H1 (cell line): ENCODE measurements at regions not wholly inside any gene's neighbourhood (a gene's known extent, or its start where the extent isn't known, plus 50 kb on each side); places are given as distances from the start of the nearest gene placed in this dataset.

Source experiments
- CTCF ChIA-PET: fragments of 300-600 bp; sonication (Branson Sonifier 250); formaldehyde crosslinking; loops from one replicate; lab custom pipeline; 2021; ENCODE audit not compliant: partially characterized antibody; lab: Charles Lee
- POLR2A ChIA-PET: fragments of 300-600 bp; sonication (Branson Sonifier 250); formaldehyde crosslinking; loops from one replicate; lab custom pipeline; 2021; ENCODE audit warnings: inconsistent platforms; ENCODE audit not compliant: partially characterized antibody; lab: Charles Lee
- DNase-seq, 2 experiments: peaks; one replicate each; pipeline versions ENCODE4 v3.0.0 to v3.0.0-alpha.2; 2010 to 2022; ENCODE audit warnings: low spot score in 2 of 2, low read depth in 1 of 2, mixed read lengths in 1 of 2
- FAIRE-seq: peaks from 2 replicates; lab custom pipeline; 2011; peaks lifted over from hg19 to GRCh38; lab: Jason Lieb, UNC
- H2AFZ ChIP-seq: 2 replicates; pipeline ENCODE4 v1.8.1; 2012; ENCODE audit warnings: low read length, inconsistent platforms
- H2AK5ac ChIP-seq: 2 replicates; pipeline ENCODE4 v1.6.1; 2013; ENCODE audit warnings: low read depth, low read length
- H2BK120ac ChIP-seq: replicated peaks from 2 replicates; pipeline ENCODE3; 2013; ENCODE audit warnings: low read depth, low read length, inconsistent platforms
- H2BK12ac ChIP-seq: 2 replicates; pipeline ENCODE4 v1.6.1; 2013; ENCODE audit warnings: low read depth, low read length
- H2BK15ac ChIP-seq: 2 replicates; pipeline ENCODE4 v1.6.1; 2013; ENCODE audit warnings: low read length
- H2BK20ac ChIP-seq: 2 replicates; pipeline ENCODE4 v1.6.1; 2013; ENCODE audit warnings: low read length
- H2BK5ac ChIP-seq: 2 replicates; pipeline ENCODE4 v1.6.1; 2013; ENCODE audit warnings: low read depth, low read length
- H3K14ac ChIP-seq: 2 replicates; pipeline ENCODE4 v1.6.1; 2013; ENCODE audit warnings: inconsistent platforms; ENCODE audit not compliant: insufficient read length
- H3K18ac ChIP-seq: 2 replicates; pipeline ENCODE4 v1.6.1; 2013; ENCODE audit warnings: low read length; ENCODE audit errors: extremely low read depth
- H3K23ac ChIP-seq: 2 replicates; pipeline ENCODE4 v1.6.1; 2013; ENCODE audit warnings: inconsistent platforms; ENCODE audit not compliant: insufficient read length
- H3K23me2 ChIP-seq: 2 replicates; pipeline ENCODE4 v1.6.1; 2013; ENCODE audit warnings: low read depth, low read length
- H3K27ac ChIP-seq: 2 replicates; pipeline ENCODE4 v1.6.1; 2011; ENCODE audit warnings: low read depth, low read length, inconsistent platforms
- H3K27me3 ChIP-seq, 4 experiments: replicated peaks in 1 of 4; 1 replicate in 1 of 4; 2 replicates in 3 of 4; pipeline versions ENCODE4 v1.6.1 to v1.8.1; 2011 to 2013; ENCODE audit warnings: low read length in 3 of 4, mild to moderate bottlenecking in 3 of 4, inconsistent platforms in 2 of 4, mixed read lengths in 2 of 4, moderate library complexity in 1 of 4; ENCODE audit not compliant: control insufficient read depth in 3 of 4, insufficient read depth in 3 of 4; ENCODE audit errors: extremely low read depth in 1 of 4
- H3K36me3 ChIP-seq, 4 experiments: 2 replicates each; pipeline versions ENCODE4 v1.6.1 to v1.8.1; 2011 to 2013; ENCODE audit warnings: mild to moderate bottlenecking in 4 of 4, low read length in 3 of 4, moderate library complexity in 2 of 4, control low read depth in 1 of 4, inconsistent platforms in 1 of 4; ENCODE audit not compliant: insufficient read depth in 4 of 4, control insufficient read depth in 2 of 4
- H3K4ac ChIP-seq: replicated peaks from 2 replicates; pipeline ENCODE3; 2013; ENCODE audit warnings: low read length, low read depth, mixed read lengths, inconsistent platforms; ENCODE audit not compliant: insufficient read length
- H3K4me1 ChIP-seq, 4 experiments: replicated peaks in 1 of 4; 1 replicate in 1 of 4; 2 replicates in 3 of 4; pipeline versions ENCODE4 v1.6.1 to v1.8.1; 2011 to 2013; ENCODE audit warnings: low read length in 3 of 4, inconsistent platforms in 2 of 4, mixed read lengths in 1 of 4; ENCODE audit not compliant: insufficient read depth in 4 of 4, control insufficient read depth in 3 of 4
- H3K4me2 ChIP-seq, 2 experiments: 2 replicates each; pipeline versions ENCODE4 v1.6.1 to v1.8.1; 2011 to 2013; ENCODE audit warnings: low read depth in 2 of 2, low read length in 2 of 2, control low read depth in 1 of 2, inconsistent platforms in 1 of 2, mild to moderate bottlenecking in 1 of 2; ENCODE audit not compliant: insufficient read depth in 1 of 2
- H3K4me3 ChIP-seq, 4 experiments: fragments of 200-600, 300-600 bp in 1 of 4; sonication (generic), shearing (Covaris generic), sonication (Bioruptor Twin) in 1 of 4; 2 replicates each; pipeline versions ENCODE4 v1.5.1 to v1.8.1; 2011 to 2016; ENCODE audit warnings: low read length in 4 of 4, low read depth in 3 of 4, control low read depth in 2 of 4, inconsistent platforms in 2 of 4, mild to moderate bottlenecking in 2 of 4, mixed read lengths in 1 of 4, moderate library complexity in 1 of 4; ENCODE audit not compliant: insufficient read depth in 2 of 4; ENCODE audit errors: extremely low read depth in 1 of 4
- H3K56ac ChIP-seq: replicated peaks from 2 replicates; pipeline ENCODE3; 2013; ENCODE audit warnings: low read depth, mild to moderate bottlenecking, mixed read lengths, low read length, inconsistent platforms; ENCODE audit not compliant: insufficient read length
- H3K79me1 ChIP-seq: 2 replicates; pipeline ENCODE4 v1.6.1; 2013; ENCODE audit warnings: low read depth, low read length, control low read depth
- H3K79me2 ChIP-seq, 2 experiments: 2 replicates each; pipeline versions ENCODE4 v1.6.1 to v1.8.1; 2012 to 2013; ENCODE audit warnings: low read length in 2 of 2, mild to moderate bottlenecking in 2 of 2, inconsistent platforms in 1 of 2; ENCODE audit not compliant: insufficient read depth in 2 of 2, control insufficient read depth in 1 of 2
- H3K9ac ChIP-seq, 4 experiments: replicated peaks in 1 of 4; 1 replicate in 1 of 4; 2 replicates in 3 of 4; pipeline versions ENCODE4 v1.6.1 to v1.8.1; 2011 to 2013; ENCODE audit warnings: low read depth in 3 of 4, low read length in 3 of 4, control low read depth in 2 of 4, mild to moderate bottlenecking in 2 of 4, moderate library complexity in 2 of 4, inconsistent platforms in 1 of 4; ENCODE audit errors: extremely low read depth in 1 of 4
- H3K9me3 ChIP-seq, 2 experiments: 2 replicates each; pipeline versions ENCODE4 v1.6.1 to v1.8.1; 2012 to 2013; ENCODE audit warnings: mild to moderate bottlenecking in 2 of 2, moderate library complexity in 2 of 2, control low read depth in 1 of 2, inconsistent platforms in 1 of 2, low read depth in 1 of 2, low read length in 1 of 2, mixed read lengths in 1 of 2; ENCODE audit not compliant: insufficient read depth in 2 of 2
- H4K20me1 ChIP-seq, 2 experiments: replicated peaks in 1 of 2; 2 replicates each; pipeline versions ENCODE3 to v1.8.1; 2011 to 2013; ENCODE audit warnings: inconsistent platforms in 2 of 2, low read length in 2 of 2, mild to moderate bottlenecking in 1 of 2; ENCODE audit not compliant: insufficient read depth in 2 of 2, control insufficient read depth in 1 of 2
- H4K5ac ChIP-seq: 2 replicates; pipeline ENCODE4 v1.6.1; 2013; ENCODE audit warnings: low read length, low read depth, mixed read lengths, inconsistent platforms; ENCODE audit not compliant: insufficient read length
- H4K8ac ChIP-seq: 2 replicates; pipeline ENCODE4 v1.8.0; 2013; ENCODE audit warnings: mild to moderate bottlenecking, moderate library complexity, low read length, inconsistent platforms; ENCODE audit not compliant: insufficient read depth; ENCODE audit errors: extremely low read depth
- H4K91ac ChIP-seq: replicated peaks from 2 replicates; pipeline ENCODE3; 2013; ENCODE audit warnings: low read length, mixed read lengths, inconsistent platforms; ENCODE audit not compliant: insufficient read length
- ATF2 ChIP-seq: IDR thresholded peaks from 2 replicates; pipeline ENCODE4 v1.6.1; 2012; ENCODE audit warnings: low read length, inconsistent platforms
- CBX8 ChIP-seq: fragments of 300-800, 300-1000 bp; sonication (generic); IDR thresholded peaks from 2 replicates; pipeline ENCODE4 v1.7.1; 2016; ENCODE audit warnings: low read depth, low read length, borderline replicate concordance
- EZH2 ChIP-seq: fragments of 200-600 bp; sonication (generic); IDR thresholded peaks from 2 replicates; pipeline ENCODE4 v1.7.1; 2012; ENCODE audit warnings: low read depth, mild to moderate bottlenecking, moderate library complexity, low read length, inconsistent platforms; ENCODE audit not compliant: severe bottlenecking
- KDM4A ChIP-seq: IDR thresholded peaks from one replicate; pipeline ENCODE4 v1.7.1; 2012; ENCODE audit warnings: low read depth, mild to moderate bottlenecking, moderate library complexity, low read length, inconsistent platforms; ENCODE audit not compliant: severe bottlenecking
- POLR2A ChIP-seq, 2 experiments: IDR thresholded peaks; 1 replicate in 1 of 2; 2 replicates in 1 of 2; pipeline ENCODE4 v1.6.1; 2011; ENCODE audit warnings: low read depth in 2 of 2, low read length in 2 of 2, mild to moderate bottlenecking in 2 of 2; ENCODE audit errors: control extremely low read depth in 1 of 2
- POU5F1 ChIP-seq: IDR thresholded peaks from 2 replicates; pipeline ENCODE4 v1.6.1; 2011; ENCODE audit warnings: low read depth, mild to moderate bottlenecking, low read length, moderate library complexity
- RAD21 ChIP-seq, 2 experiments: IDR thresholded peaks in 1 of 2; conservative IDR thresholded peaks in 1 of 2; 2 replicates each; pipeline ENCODE4 v1.6.1; 2011; ENCODE audit warnings: low read depth in 2 of 2, low read length in 2 of 2, improper control_type of control experiment in 1 of 2, inconsistent platforms in 1 of 2, mild to moderate bottlenecking in 1 of 2, moderate library complexity in 1 of 2
- RXRA ChIP-seq: IDR thresholded peaks from 2 replicates; pipeline ENCODE4 v1.6.1; 2011; ENCODE audit warnings: low read depth, mild to moderate bottlenecking, low read length, moderate library complexity; ENCODE audit not compliant: insufficient read depth
- SAP30 ChIP-seq: fragments of 300-600 bp; sonication (generic); IDR thresholded peaks from 2 replicates; pipeline ENCODE4 v1.7.1; 2012; ENCODE audit warnings: low read length, moderate library complexity, mild to moderate bottlenecking, inconsistent platforms; ENCODE audit not compliant: insufficient read depth, insufficient replicate concordance
- SIN3A ChIP-seq, 2 experiments: IDR thresholded peaks in 1 of 2; conservative IDR thresholded peaks in 1 of 2; 2 replicates each; pipeline ENCODE4 v1.6.1; 2011 to 2012; ENCODE audit warnings: low read length in 2 of 2, improper control_type of control experiment in 1 of 2, low read depth in 1 of 2, mild to moderate bottlenecking in 1 of 2
- SIRT6 ChIP-seq: IDR thresholded peaks from one replicate; pipeline ENCODE4 v1.7.1; 2012; ENCODE audit warnings: low read length, inconsistent platforms
- SUZ12 ChIP-seq: fragments of 200-600 bp; sonication (generic); IDR thresholded peaks from 2 replicates; pipeline ENCODE4 v1.6.1; 2012; ENCODE audit warnings: mild to moderate bottlenecking, inconsistent platforms, low read length, moderate library complexity, mixed read lengths
- ZNF274 ChIP-seq: IDR thresholded peaks from 2 replicates; pipeline ENCODE4 v1.7.0; 2012; ENCODE audit warnings: low read length, borderline replicate concordance; ENCODE audit errors: extremely low read depth
- WGBS, 2 experiments: shearing (Covaris generic) in 1 of 2; methylation state at CpG; one replicate each; pipeline versions ENCODE4 v1.1.6 to v1.1.7; 2013 to 2015; ENCODE audit warnings: low lambda C conversion rate in 2 of 2, mixed read lengths in 2 of 2, inconsistent platforms in 1 of 2, low coverage in 1 of 2, missing lambda C conversion rate in 1 of 2; ENCODE audit not compliant: insufficient replicate concordance in 2 of 2, insufficient coverage in 1 of 2, insufficient read length in 1 of 2; ENCODE audit errors: extremely low coverage in 1 of 2, missing lambda C conversion rate in 1 of 2; 5-methylcytosine and 5-hydroxymethylcytosine counted together

GRCh38 chr9:75700252-75700640 lies 190.2 kb upstream of the PCSK5 start:
- FAIRE-seq, result no peak
- H2BK20ac ChIP-seq, result no peak overlapping the region
- no peak overlapping the region for H2BK5ac ChIP-seq
- no peak overlapping the region for H3K23ac ChIP-seq
- H3K18ac ChIP-seq, result no peak overlapping the region
- H4K5ac ChIP-seq, result no peak overlapping the region
- no peak overlapping the region for H2BK120ac ChIP-seq
- no peaks in the 10 kb centered on the region for H3K36me3 ChIP-seq
- no peak overlapping the region for H2AFZ ChIP-seq
- H3K14ac ChIP-seq, result no peak overlapping the region
- H3K4me3 ChIP-seq, result no peak overlapping the region
- no peaks in the 10 kb centered on the region for H3K79me2 ChIP-seq
- no peak overlapping the region for H3K9ac ChIP-seq
- no peak overlapping the region for H3K27ac ChIP-seq
- ChIA-PET CTCF (interaction anchor here (0.6 to 1.2 kb wide), 2 partner anchors 62 to 174 kb away, joined by 3 read pairs; no protein-coding TSS in a partner anchor), POLR2A (no interaction called here)
- no peak overlapping the region for H4K91ac ChIP-seq
- no peaks in the 10 kb centered on the region for H4K20me1 ChIP-seq
- H3K56ac ChIP-seq, result no peak overlapping the region
- H2AK5ac ChIP-seq, result no peak overlapping the region
- H2BK12ac ChIP-seq, result no peak overlapping the region
- H3K79me1 ChIP-seq, result no peaks in the 10 kb centered on the region
- H4K8ac ChIP-seq, result no peak overlapping the region
- H3K9me3 ChIP-seq, result no peaks in the 10 kb centered on the region
- H3K23me2 ChIP-seq, result no peaks in the 10 kb centered on the region
- no peak overlapping the region for H2BK15ac ChIP-seq
- 82% methylated on average over 1 of the region's 1 CpG; no CpG with 5 or more reads in 1 of the 2 experiments for WGBS, 2 experiments
- no peak overlapping the region for H3K4me2 ChIP-seq
- H3K4ac ChIP-seq, result no peak overlapping the region
- H3K4me1 ChIP-seq, result no peaks in the 10 kb centered on the region
- H3K27me3 ChIP-seq, result no peaks in the 10 kb centered on the region
- no peak for DNase-seq
- TF ChIP-seq CBX8 (no peak), KDM4A (no peak), RAD21 (IDR thresholded peaks at IDR 0.05 in 1 of 2, conservative IDR thresholded peaks at IDR 0.05 in 1 of 2; ENCODE audit: low read depth in 2 of 2, low read length in 2 of 2) (no peak), ATF2 (no peak), ZNF274 (no peak), RXRA (no peak), SAP30 (no peak), SIN3A (conservative IDR thresholded peaks at IDR 0.05 in 1 of 2, IDR thresholded peaks at IDR 0.05 in 1 of 2; ENCODE audit: low read depth in 1 of 2, low read length in 2 of 2) (no peak), SUZ12 (no peak), POLR2A (IDR thresholded peaks at IDR 0.05; ENCODE audit: control extremely low read depth in 1 of 2, low read depth in 2 of 2, low read length in 2 of 2) (no peak), EZH2 (no peak), SIRT6 (no peak), POU5F1 (no peak)
